Ovary (tissue), 7 donors: ENCODE measurements at regions not wholly inside any gene's neighbourhood (a gene's known extent, or its start where the extent isn't known, plus 50 kb on each side); places are given as distances from the start of the nearest gene placed in this dataset.
A peak's percentile ranks its signal among the peaks of the same experiment; 100 is the strongest.
"Not testable (repeated sequence)": the region's sequence is repeated elsewhere in the genome, so short reads cannot be mapped to it uniquely, and the experiment has no call there.

Experiments
- DNase-seq, 5 donors: peaks; one replicate each; pipeline ENCODE4 v3.0.0-alpha.2; 2019 to 2020
- H3K27ac ChIP-seq, 2 donors: fragments of 200-600 bp; one replicate each; pipeline versions ENCODE4 v1.5.1 to v1.8.0; 2019 to 2022
- H3K27me3 ChIP-seq: fragments of 200-600 bp; one replicate; pipeline ENCODE4 v1.8.0; 2022
- H3K36me3 ChIP-seq: fragments of 200-600 bp; sonication (generic); one replicate; pipeline ENCODE4 v1.5.1; 2019
- H3K4me1 ChIP-seq: one replicate; pipeline ENCODE4 v1.8.1; 2013; ENCODE audit warnings: mild to moderate bottlenecking, moderate library complexity; ENCODE audit not compliant: insufficient read depth
- H3K4me3 ChIP-seq: fragments of 200-600 bp; sonication (generic); one replicate; pipeline ENCODE4 v1.5.1; 2017
- H3K9me3 ChIP-seq, 2 donors: fragments of 200-600 bp in 1 of 2; sonication (generic) in 1 of 2; one replicate each; pipeline versions ENCODE4 v1.5.1 to v1.8.1; 2013 to 2019; ENCODE audit warnings: mild to moderate bottlenecking in 1 of 2, moderate library complexity in 1 of 2
- EP300 ChIP-seq: sonication (generic); formaldehyde crosslinking; IDR thresholded peaks from one replicate; pipeline ENCODE4 v1.6.1; 2017; ENCODE audit warnings: antibody characterized with exemption
- POLR2A ChIP-seq: fragments of 450-650 bp; IDR thresholded peaks from one replicate; pipeline ENCODE4 v1.6.1; 2017; ENCODE audit warnings: antibody characterized with exemption, mild to moderate bottlenecking, moderate library complexity
- WGBS, 3 donors: extraction: QIAGEN DNeasy Blood & Tissue Kit in 1 of 3; methylation state at CpG; one replicate each; pipeline versions ENCODE4 v1.1.5 to v1.1.7; 2013 to 2017; 5-methylcytosine and 5-hydroxymethylcytosine counted together
- intact Hi-C, 4 donors: fragments of 100-400 bp; cut with DNase I; formaldehyde crosslinking; loops; one replicate each; pipeline versions ENCODE4 v1.11.0 to v1.15.1; 2022 to 2023
- TF ChIP-seq, protein P1 (sequence below), 3 donors: fragments of 450-650 bp in 2 of 3; fragments of 200-600 bp in 1 of 3; IDR thresholded peaks; one replicate each; pipeline versions ENCODE4 v1.5.1 to v1.8.0; 2016 to 2022; ENCODE audit warnings: antibody characterized with exemption in 3 of 3, mild to moderate bottlenecking in 1 of 3
- donor health status: DM: no; HTN: no; CAD: no; lungs with moderate emphysema.
- donor health status: DM: no; HTN: no; CAD: no.
- donor health status: Bipolar disorder and iron deficiency.
- donor health status: DM: no; HTN: no; CAD: no.
- donor health status: DM: yes; HTN: yes; CAD: no.

DNA sequence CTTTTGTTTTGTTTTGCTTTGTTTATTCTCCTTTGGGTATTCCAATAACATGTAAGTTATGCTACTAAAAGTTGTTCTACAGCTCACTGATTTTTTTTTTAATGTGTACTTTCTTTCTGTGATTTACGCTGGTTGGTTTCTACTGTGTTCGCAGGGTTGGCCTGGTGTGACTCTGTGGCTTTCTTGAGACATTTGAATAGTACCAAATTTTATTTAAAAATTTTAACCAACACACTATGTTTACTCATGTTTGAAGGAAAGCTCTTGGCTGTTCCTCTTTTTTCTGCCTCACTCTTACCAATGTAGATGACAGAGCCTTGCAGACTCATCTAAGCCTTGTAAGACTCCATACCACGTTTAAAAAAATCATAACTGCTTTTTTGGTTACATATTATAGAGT lies 1784.9 kb upstream of the DEFB115 start:
- no peak overlapping the region for H3K4me3 ChIP-seq
- TF ChIP-seq EP300 (no peak), POLR2A (no peak)
- TF ChIP-seq, protein P1, sequence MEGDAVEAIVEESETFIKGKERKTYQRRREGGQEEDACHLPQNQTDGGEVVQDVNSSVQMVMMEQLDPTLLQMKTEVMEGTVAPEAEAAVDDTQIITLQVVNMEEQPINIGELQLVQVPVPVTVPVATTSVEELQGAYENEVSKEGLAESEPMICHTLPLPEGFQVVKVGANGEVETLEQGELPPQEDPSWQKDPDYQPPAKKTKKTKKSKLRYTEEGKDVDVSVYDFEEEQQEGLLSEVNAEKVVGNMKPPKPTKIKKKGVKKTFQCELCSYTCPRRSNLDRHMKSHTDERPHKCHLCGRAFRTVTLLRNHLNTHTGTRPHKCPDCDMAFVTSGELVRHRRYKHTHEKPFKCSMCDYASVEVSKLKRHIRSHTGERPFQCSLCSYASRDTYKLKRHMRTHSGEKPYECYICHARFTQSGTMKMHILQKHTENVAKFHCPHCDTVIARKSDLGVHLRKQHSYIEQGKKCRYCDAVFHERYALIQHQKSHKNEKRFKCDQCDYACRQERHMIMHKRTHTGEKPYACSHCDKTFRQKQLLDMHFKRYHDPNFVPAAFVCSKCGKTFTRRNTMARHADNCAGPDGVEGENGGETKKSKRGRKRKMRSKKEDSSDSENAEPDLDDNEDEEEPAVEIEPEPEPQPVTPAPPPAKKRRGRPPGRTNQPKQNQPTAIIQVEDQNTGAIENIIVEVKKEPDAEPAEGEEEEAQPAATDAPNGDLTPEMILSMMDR (IDR thresholded peaks at IDR 0.05), result no peak
- WGBS, 3 donors, result 48 to 53% (median 48%) methylated on average over 3 of the region's 3 CpGs
- no peaks in the 10 kb centered on the region for H3K4me1 ChIP-seq
- H3K27ac ChIP-seq, result no peak overlapping the region
- H3K36me3 ChIP-seq, result no peaks in the 10 kb centered on the region
- DNase-seq, result no peak
- intact Hi-C loops, result no loop called here
- no peaks in the 10 kb centered on the region for H3K27me3 ChIP-seq
- no peaks in the 10 kb centered on the region for H3K9me3 ChIP-seq

DNA sequence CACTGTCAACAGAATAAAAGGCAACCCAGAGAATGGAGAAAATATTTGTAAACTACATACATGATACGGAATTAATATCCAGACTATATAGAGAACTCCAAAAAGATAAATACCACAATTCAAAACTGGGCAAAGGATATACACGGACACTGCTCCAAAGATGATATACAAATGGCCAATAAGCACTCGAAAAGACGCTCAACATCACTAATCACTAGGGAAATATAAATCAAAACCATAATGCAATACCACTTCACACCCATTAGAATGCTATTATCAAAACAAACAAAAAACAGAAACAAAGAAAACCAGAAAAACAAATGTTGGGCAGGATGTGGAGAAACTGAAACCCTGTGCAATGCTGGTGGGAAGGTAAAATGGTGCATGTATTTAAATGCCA lies 1764.6 kb upstream of the DEFB115 start:
- DNase-seq, H3K4me1 ChIP-seq, H3K4me3 ChIP-seq, H3K27me3 ChIP-seq, H3K9me3 ChIP-seq, intact Hi-C loops, H3K27ac ChIP-seq, H3K36me3 ChIP-seq: not testable (repeated sequence)
- WGBS, 3 donors, result 73 to 75% (median 74%) methylated on average over 4 of the region's 4 CpGs

DNA sequence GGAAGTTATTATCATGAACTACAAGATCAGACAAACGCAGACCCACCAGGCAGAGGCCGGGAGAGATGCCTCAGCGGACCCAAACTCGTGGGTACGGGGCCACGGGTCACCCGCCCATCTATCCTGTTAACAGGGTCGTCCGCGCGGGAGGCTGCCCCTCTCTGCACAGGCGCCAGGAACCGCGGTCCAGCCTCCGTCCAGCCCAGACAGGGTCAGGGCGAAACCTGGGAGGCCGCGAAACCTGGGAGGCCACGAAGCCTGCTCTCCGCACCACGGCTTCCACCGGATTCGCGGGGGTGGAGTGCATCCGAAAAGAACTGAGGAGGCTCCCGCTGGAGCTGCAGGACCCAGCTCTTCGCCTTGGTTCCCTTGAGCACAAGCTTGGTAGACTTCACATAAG lies 1760.7 kb upstream of the DEFB115 start:
- H3K4me3 ChIP-seq, DNase-seq, H3K9me3 ChIP-seq, H3K27ac ChIP-seq, H3K27me3 ChIP-seq, H3K36me3 ChIP-seq, H3K4me1 ChIP-seq, intact Hi-C loops: not testable (repeated sequence)
- 32 to 56% (median 45%) methylated on average over 27 of the region's 27 CpGs for WGBS, 3 donors

DNA sequence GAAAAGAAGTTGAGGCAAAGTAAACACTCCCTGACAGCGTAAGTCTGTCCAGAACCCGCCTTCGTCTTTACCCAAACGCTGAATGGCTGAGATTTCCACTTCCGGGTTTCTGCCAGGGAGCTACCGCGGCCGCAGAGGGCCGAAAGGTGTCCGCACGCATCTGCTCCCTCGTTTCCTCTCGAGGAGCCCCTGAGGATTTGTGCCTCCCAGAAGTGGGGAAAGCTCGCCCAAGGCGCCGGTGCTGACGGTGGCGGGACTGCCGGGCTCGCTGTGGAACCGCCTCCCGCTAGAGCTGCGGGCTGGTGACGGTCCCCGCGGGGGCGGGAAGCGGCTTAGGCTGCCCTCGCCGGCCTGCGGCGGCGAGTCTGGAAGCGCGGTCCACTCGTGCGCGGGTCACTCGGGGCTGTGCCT lies 1760.2 kb upstream of the DEFB115 start:
- no peak for TF ChIP-seq POLR2A
- no peak for TF ChIP-seq EP300
- TF ChIP-seq, protein P1 (IDR thresholded peaks at IDR 0.05), result no peak
- 42 to 55% (median 52%) methylated on average over 39 of the region's 39 CpGs for WGBS, 3 donors
- H3K27ac ChIP-seq, result no peak overlapping the region
- no peak overlapping the region for H3K4me3 ChIP-seq
- DNase-seq, result peak in 3 of 5 donors; percentile 19 to 42 (median 21)
- H3K9me3 ChIP-seq, result no peaks in the 10 kb centered on the region
- H3K27me3 ChIP-seq, result no peaks in the 10 kb centered on the region
- no peaks in the 10 kb centered on the region for H3K4me1 ChIP-seq
- intact Hi-C loops, result no loop called here
- no peaks in the 10 kb centered on the region for H3K36me3 ChIP-seq

DNA sequence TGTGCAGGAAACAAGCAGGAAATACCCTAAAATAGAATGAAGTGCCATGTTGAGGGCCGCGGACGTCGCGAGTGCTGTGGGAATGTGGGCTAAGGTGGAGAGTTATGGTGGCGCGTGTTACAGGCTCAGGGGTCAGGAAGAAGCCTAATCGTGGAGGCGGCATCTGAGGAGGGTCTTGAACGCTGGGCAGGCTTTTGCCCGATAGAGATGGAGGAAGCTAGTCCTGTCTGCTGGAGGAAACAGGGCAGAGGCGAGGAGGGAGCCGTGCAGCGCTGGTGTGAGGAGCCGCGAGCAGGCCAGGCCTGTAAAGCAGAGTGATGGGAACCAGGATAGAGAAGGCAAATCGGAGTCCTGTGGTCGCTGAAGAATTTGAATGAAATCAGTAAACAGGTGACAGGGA lies 1759.8 kb upstream of the DEFB115 start:
- H3K4me1 ChIP-seq, H3K4me3 ChIP-seq, H3K27ac ChIP-seq, H3K36me3 ChIP-seq, H3K9me3 ChIP-seq, intact Hi-C loops, H3K27me3 ChIP-seq: not testable (repeated sequence)
- DNase-seq, result peak in 4 of 5 donors; percentile 21 to 36 (median 29)
- 55 to 60% (median 59%) methylated on average over 18 of the region's 18 CpGs for WGBS, 3 donors

DNA sequence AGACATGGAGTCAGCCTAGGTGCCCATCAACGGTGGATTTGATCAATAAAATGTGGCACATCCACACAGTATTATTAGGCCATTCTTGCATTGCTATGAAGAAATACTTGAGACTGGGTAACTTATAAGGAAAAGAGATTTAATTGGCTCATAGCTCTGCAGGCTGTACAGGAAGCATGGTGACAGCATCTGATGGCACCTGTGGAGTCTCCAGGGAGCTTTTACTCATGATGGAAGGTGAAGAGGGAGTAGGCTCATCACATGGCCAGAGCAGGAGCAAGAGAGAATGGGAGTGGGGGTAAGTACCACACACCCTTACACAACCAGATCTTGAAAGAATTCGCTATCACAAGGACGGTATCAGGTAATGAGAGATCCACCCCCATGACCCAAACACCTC lies 1756.7 kb upstream of the DEFB115 start:
- H3K4me1 ChIP-seq, H3K4me3 ChIP-seq, H3K9me3 ChIP-seq, H3K36me3 ChIP-seq, intact Hi-C loops, H3K27me3 ChIP-seq, H3K27ac ChIP-seq: not testable (repeated sequence)
- peak in 2 of 5 donors; percentile 14 to 19 for DNase-seq
- 39 to 47% (median 43%) methylated on average over 3 of the region's 3 CpGs for WGBS, 3 donors

DNA sequence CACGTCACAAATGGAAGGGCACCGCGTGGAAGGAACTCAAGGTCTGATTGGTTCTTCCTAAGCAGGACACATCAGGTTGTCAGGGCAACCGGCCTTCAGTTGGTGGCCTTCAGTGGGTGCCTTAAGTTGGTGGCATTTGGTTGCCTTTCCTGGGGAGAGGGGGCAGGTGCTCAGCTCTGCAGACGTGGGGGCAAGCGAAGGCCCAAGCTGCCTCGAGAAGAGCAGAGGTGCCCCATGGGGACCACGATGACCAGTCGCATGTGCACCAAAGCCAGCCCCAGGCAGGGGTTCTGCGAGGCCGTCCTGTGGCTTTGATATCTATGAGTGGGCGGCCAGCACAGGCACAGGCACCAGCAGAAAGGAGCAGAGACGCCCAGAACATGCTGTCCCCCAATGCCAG lies 1742.8 kb upstream of the DEFB115 start:
- peak in 1 of 5 donors; percentile 15 for DNase-seq

DNA sequence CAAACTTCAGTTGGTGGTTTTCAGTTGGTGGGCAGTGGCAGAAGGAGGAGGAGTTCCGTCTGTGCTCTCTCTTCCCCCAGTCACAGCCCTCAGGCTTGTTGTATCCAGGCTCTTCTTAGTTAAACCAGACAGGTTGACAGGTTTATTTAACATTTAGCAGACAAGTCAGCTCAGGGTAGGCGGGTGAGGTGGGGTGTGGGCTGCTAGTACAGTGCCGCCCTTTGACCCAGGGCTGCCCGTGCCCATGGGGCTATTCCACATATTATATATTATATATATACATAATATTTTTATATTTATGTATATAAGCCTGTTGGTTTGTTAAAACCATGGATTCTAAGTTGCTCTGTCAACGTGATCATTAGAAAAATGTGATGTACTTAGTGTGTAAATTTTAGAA lies 1740.6 kb upstream of the DEFB115 start:
- H3K4me3 ChIP-seq, H3K36me3 ChIP-seq, H3K27me3 ChIP-seq, H3K9me3 ChIP-seq, H3K4me1 ChIP-seq, intact Hi-C loops, DNase-seq, H3K27ac ChIP-seq: not testable (repeated sequence)
- WGBS, 3 donors, result 54 to 61% (median 59%) methylated on average over 5 of the region's 5 CpGs

More for the DNA sequence above, 1742.8 kb upstream of the DEFB115 start:
- H3K4me1 ChIP-seq, H3K27ac ChIP-seq, H3K27me3 ChIP-seq, H3K36me3 ChIP-seq, intact Hi-C loops, H3K9me3 ChIP-seq, H3K4me3 ChIP-seq: not testable (repeated sequence)
- WGBS, 3 donors, result 60 to 73% (median 67%) methylated on average over 13 of the region's 13 CpGs

DNA sequence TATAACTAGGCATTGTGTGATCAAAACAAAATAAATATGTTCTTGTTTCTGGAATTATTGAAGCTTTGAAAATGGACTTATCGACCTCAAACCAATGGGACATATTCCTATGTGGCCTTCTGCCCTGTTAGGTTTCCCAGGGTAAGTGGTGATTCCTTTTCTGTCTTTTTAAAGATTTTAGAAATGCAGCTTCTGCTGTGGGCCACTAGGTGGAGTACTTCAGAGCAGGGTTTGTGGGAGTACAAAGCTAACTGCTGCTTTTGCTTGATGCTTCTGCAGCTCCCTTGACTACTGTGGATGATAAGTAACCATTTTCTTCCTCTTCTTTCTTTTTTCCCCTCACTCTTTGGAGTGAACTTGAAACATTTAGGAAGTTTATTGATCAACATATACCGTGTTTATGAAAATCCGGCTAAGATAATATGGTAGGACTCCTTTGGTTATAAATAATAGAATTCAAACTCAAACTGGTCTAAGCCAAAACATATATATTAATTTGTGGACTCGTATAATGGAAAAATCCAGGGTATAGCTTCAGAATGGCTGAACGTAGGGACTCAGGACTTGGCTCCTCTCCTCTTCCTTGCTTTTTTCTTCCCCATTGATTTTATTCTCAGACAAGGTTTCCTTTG lies 1737.7 kb upstream of the DEFB115 start:
- DNase-seq, H3K27ac ChIP-seq, H3K36me3 ChIP-seq, H3K4me1 ChIP-seq, H3K4me3 ChIP-seq, H3K27me3 ChIP-seq, intact Hi-C loops, H3K9me3 ChIP-seq: not testable (repeated sequence)
- 35 to 43% (median 39%) methylated on average over 5 of the region's 5 CpGs for WGBS, 3 donors

DNA sequence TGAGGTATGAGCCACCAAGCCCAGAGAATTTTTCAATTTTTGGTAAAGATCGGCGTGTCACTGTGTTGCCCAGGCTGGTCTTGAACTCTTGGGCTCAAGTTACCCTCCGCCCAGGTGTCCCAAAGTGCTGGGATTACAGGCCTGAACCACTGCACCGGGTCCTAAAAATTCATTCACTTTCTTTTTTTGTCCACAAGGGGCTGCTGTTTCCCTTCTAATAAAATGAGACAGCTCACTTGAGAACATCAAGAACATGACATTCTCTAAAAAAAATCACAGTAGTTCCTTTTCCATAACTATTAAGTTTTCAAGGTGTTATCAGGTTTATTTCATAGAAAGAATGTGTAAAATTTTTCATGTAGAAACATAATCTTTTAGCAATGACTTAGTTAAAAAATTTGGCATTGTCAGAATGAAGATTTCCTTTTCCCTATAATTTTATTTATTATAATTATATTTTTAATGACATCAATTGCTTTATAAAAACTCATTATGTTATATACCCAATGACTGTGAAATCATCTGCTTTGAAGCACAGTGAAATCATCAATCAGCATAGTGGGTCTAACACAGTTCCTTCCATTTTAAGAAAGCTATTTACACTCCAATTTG lies 1723.8 kb upstream of the DEFB115 start:
- intact Hi-C loops, DNase-seq, H3K4me1 ChIP-seq, H3K36me3 ChIP-seq, H3K27me3 ChIP-seq, H3K4me3 ChIP-seq, H3K27ac ChIP-seq, H3K9me3 ChIP-seq: not testable (repeated sequence)
- WGBS, 3 donors, result 38 to 62% (median 52%) methylated on average over 4 of the region's 4 CpGs
